Heart right ventricle (tissue), 16 donors: ENCODE measurements at regions not wholly inside any gene's neighbourhood (a gene's known extent, or its start where the extent isn't known, plus 50 kb on each side); places are given as distances from the start of the nearest gene placed in this dataset.

Experiments
- ATAC-seq, 8 donors: fragments of 200-7000 bp; cut with Tn5 transposase; one replicate each; pipeline ENCODE4 v1.9.1; 2020; ENCODE audit warnings: mild to moderate bottlenecking in 8 of 8, moderate library complexity in 8 of 8, moderate number of reproducible peaks in 1 of 8
- DNase-seq, 2 donors: peaks; one replicate each; pipeline ENCODE4 v3.0.0-alpha.2; 2020
- H3K27ac ChIP-seq, 10 donors: fragments of 200-600 bp; sonication (generic) in 2 of 10; one replicate each; pipeline versions ENCODE4 v1.5.0 to v1.8.0; 2020 to 2022; ENCODE audit warnings: mild to moderate bottlenecking in 3 of 10
- H3K27me3 ChIP-seq, 7 donors: fragments of 200-600 bp; one replicate each; pipeline ENCODE4 v1.8.0; 2021 to 2022; ENCODE audit warnings: mild to moderate bottlenecking in 2 of 7
- H3K36me3 ChIP-seq, 9 donors: fragments of 200-600 bp; sonication (generic) in 1 of 9; one replicate each; pipeline versions ENCODE4 v1.5.0 to v1.8.0; 2020 to 2022; ENCODE audit warnings: mild to moderate bottlenecking in 2 of 9
- H3K4me1 ChIP-seq, 9 donors: fragments of 200-600 bp; sonication (generic) in 1 of 9; one replicate each; pipeline versions ENCODE4 v1.5.0 to v1.8.0; 2020 to 2022; ENCODE audit warnings: mild to moderate bottlenecking in 4 of 9
- H3K4me3 ChIP-seq, 10 donors: fragments of 200-600 bp; sonication (generic) in 2 of 10; one replicate each; pipeline versions ENCODE4 v1.5.0 to v1.8.0; 2020 to 2022; ENCODE audit warnings: mild to moderate bottlenecking in 7 of 10, moderate library complexity in 2 of 10
- H3K9me3 ChIP-seq, 11 donors: fragments of 200-600 bp in 10 of 11; sonication (generic) in 2 of 11; one replicate each; pipeline versions ENCODE4 v1.5.0 to v1.8.0; 2013 to 2022; ENCODE audit warnings: mild to moderate bottlenecking in 2 of 11, control low read depth in 1 of 11, moderate library complexity in 1 of 11
- CTCF ChIP-seq, 9 donors: fragments of 200-600 bp; sonication (generic) in 2 of 9; IDR thresholded peaks; one replicate each; pipeline versions ENCODE4 v1.5.0 to v1.8.0; 2021 to 2022; ENCODE audit warnings: antibody characterized with exemption in 9 of 9, mild to moderate bottlenecking in 5 of 9, moderate library complexity in 1 of 9
- WGBS, 2 donors: extraction: QIAGEN DNeasy Blood & Tissue Kit; methylation state at CpG; one replicate each; pipeline ENCODE4 v1.1.7; 2013; ENCODE audit warnings: inconsistent platforms in 1 of 2; 5-methylcytosine and 5-hydroxymethylcytosine counted together
- intact Hi-C, 10 donors: fragments of 100-400 bp; cut with DNase I; formaldehyde crosslinking; loops; one replicate each; pipeline versions ENCODE4 v1.11.1 to v1.14.2; 2022
- donor health status: Arrhythmogenic right ventricular cardiomyopathy.
- donor health status: ischemic (EF 13 %, LVEDD 7.1; RV severe dilation, severe dysfunction).
- donor health status: healthy with polysubstance abuse.
- donor health status: DM: no; HTN: yes; CAD: no.
- donor health status: DM: no; HTN: no; CAD: no.
- donor health status: ischemic (EF 25% LVEDD 6.9; RV normal size, moderate dysfunction).
- donor health status: ischemic (EF 25% LVEDD 5.7; RV mildly dilated, moderate dysfunction).
- donor health status: healthy.
- donor health status: DM: yes; HTN: yes; CAD: no.
- donor health status: Ischemic cardiomyopathy.
- donor health status: ischemic (EF 35%, LVEDD 5.7; RV mildly dilated, moderate dysfunction).
- donor health status: nonischemic (EF 11% LVEDD 7.7; RV severe dilation, severe dysfunction).
- donor health status: DM: yes; HTN: yes; CAD: no.
- donor health status: PGD.
- donor health status: ischemic (EF 29% LVEDD 5.4; RV normal size, mild dysfunction).
- donor health status: nonischemic (EF 23%, LVEDD 6.1; RV moderate dilation, normal function).

- intact Hi-C loops, result no loop called here
- Histone ChIP-seq H3K9me3 (no peaks in the 10 kb centered on the region), H3K4me1 (no peaks in the 10 kb centered on the region), H3K36me3 (no peaks in the 10 kb centered on the region), H3K27ac (no peak overlapping the region), H3K27me3 (no peaks in the 10 kb centered on the region), H3K4me3 (no peak overlapping the region)
- DNase-seq (no peak), ATAC-seq (no peak)
- no peak for TF ChIP-seq CTCF (IDR thresholded peaks at IDR 0.05)
- 80 to 82% methylated on average over 2 of the region's 2 CpGs for WGBS, 2 donors
These were observed 357.9 kb upstream of the KCNH8 start for GRCh38 chr3:18790384-18790783.

- intact Hi-C loops, result no loop called here
- TF ChIP-seq CTCF (IDR thresholded peaks at IDR 0.05), result no peak
- ATAC-seq (no peak), DNase-seq (no peak)
- Histone ChIP-seq H3K4me1 (no peaks in the 10 kb centered on the region), H3K27me3 (no peaks in the 10 kb centered on the region), H3K4me3 (no peak overlapping the region), H3K27ac (no peak overlapping the region), H3K36me3 (no peaks in the 10 kb centered on the region), H3K9me3 (no peaks in the 10 kb centered on the region)
- WGBS, 2 donors, result 90 to 94% methylated on average over 1 of the region's 1 CpG
These were observed 358.6 kb upstream of the KCNH8 start for GRCh38 chr3:18789734-18790133.

- no peaks in the 10 kb centered on the region for H3K9me3 ChIP-seq
- no peak for TF ChIP-seq CTCF (IDR thresholded peaks at IDR 0.05)
- WGBS, 2 donors, result 89 to 91% methylated on average over 2 of the region's 2 CpGs
- DNase-seq (no peak), ATAC-seq (no peak)
- H3K4me3 ChIP-seq, result no peak overlapping the region
- intact Hi-C loops, result no loop called here
- no peaks in the 10 kb centered on the region for H3K36me3 ChIP-seq
- no peaks in the 10 kb centered on the region for H3K4me1 ChIP-seq
- no peak overlapping the region for H3K27ac ChIP-seq
- H3K27me3 ChIP-seq, result no peaks in the 10 kb centered on the region
These were observed 360.9 kb upstream of the KCNH8 start for GRCh38 chr3:18787441-18787840.

- Histone ChIP-seq H3K9me3 (no peaks in the 10 kb centered on the region), H3K4me3 (no peak overlapping the region), H3K27me3 (no peaks in the 10 kb centered on the region), H3K4me1 (no peaks in the 10 kb centered on the region), H3K27ac (no peak overlapping the region), H3K36me3 (no peaks in the 10 kb centered on the region)
- ATAC-seq (no peak), DNase-seq (no peak)
- intact Hi-C loops, result no loop called here
- no peak for TF ChIP-seq CTCF (IDR thresholded peaks at IDR 0.05)
- 84% methylated on average over 1 of the region's 1 CpG for WGBS, 2 donors
These were observed 361.5 kb upstream of the KCNH8 start for GRCh38 chr3:18786650-18787323.
